Activated CD8-positive, alpha-beta memory T cell treated with anti-CD3 and anti-CD28 coated beads for 4 hours (primary cell): ENCODE measurements at regions not wholly inside any gene's neighbourhood (a gene's known extent, or its start where the extent isn't known, plus 50 kb on each side); places are given as distances from the start of the nearest gene placed in this dataset.
"Not testable (repeated sequence)": the region's sequence is repeated elsewhere in the genome, so short reads cannot be mapped to it uniquely, and the experiment has no call there.

Experiments used
- DNase-seq, 2 donors: peaks; one replicate each; pipeline ENCODE4 v3.0.0-alpha.2; 2020; ENCODE audit warnings: low read depth in 2 of 2

- no peak for DNase-seq
Measured at GRCh38 chr9:7342736-7343135, 456.8 kb downstream of the DMAC1 start.

GRCh38 chr9:7342229-7342628 lies 457.3 kb downstream of the DMAC1 start:
- DNase-seq: no peak

GRCh38 chr9:7341571-7341970 lies 458.0 kb downstream of the DMAC1 start:
- no peak for DNase-seq

DNA sequence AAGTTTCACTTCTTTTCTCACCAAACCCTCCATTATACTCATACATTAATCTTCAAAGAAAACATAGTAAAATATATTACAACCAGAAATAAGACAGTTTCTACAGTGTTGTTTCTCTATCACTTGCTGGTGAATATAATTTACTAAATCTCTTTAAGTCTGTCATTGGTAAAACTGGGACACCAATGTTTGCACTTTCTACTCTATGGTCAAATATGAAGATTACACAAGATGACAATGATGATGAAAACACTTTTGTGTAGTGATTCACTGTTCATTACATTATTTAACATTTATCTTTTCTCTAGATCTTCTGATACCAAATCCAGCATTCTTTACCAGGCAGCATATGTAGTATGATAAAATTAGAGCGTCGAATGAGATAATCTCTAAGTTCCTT lies 459.1 kb downstream of the DMAC1 start:
- no peak for DNase-seq

DNA sequence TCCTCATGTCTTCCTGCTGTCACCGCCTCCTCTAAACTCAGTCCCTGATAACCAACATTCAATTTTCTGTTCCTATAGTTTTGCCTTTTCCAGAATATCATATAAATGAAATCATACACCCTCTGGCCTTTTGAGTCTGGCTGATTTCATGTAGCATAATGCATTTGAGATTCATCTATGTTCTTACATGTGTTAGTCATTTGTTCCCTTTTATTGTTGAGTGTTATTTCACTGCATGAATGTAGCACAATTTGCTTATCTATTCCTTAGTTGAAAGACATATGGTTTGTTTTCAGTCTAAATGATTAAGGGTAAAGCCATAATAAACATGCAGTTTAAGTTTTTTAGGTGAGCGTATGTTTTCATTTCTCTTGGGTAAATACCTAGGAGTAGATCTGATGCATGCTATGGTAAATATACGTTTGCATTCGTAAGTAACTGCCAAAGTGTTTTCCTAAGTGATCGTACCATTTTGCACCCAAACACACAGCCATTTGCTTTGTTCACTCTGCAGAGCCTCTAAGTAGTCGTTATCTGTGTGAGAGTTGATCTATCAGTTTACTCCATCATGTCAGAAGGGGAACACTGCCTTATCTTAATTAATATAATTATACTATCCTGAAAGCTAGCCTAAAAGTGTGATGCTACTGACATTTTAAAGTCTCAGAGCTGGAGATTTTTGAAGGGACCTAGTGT lies 460.8 kb downstream of the DMAC1 start:
- no peak for DNase-seq

GRCh38 chr9:7336356-7337065 lies 463.1 kb downstream of the DMAC1 start:
- DNase-seq: no peak

DNA sequence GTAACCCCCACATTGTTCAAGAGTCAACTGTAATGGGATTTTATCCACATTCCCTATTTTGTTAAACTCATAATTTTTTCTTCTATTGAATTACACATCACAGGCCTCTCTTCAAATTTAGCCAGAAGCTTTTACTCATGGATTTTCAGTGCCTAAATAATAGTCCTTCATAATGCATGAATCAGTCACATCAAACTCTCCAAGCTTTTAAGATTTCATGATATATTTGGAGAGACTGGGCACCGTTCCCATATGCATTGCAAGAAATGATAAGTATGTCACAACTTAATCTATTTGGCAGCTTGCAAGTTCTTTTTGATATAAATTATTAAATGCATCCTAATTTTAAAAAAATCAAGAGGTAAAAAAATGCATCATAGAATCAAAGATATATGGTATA lies 465.9 kb downstream of the DMAC1 start:
- DNase-seq: no peak

- no peak for DNase-seq
Measured at GRCh38 chr9:7332780-7333179, 466.8 kb downstream of the DMAC1 start.

- no peak for DNase-seq
Measured at GRCh38 chr9:7328453-7328852, 471.1 kb downstream of the DMAC1 start.

- no peak for DNase-seq
Measured at GRCh38 chr9:7325995-7326394, 473.6 kb downstream of the DMAC1 start.

DNA sequence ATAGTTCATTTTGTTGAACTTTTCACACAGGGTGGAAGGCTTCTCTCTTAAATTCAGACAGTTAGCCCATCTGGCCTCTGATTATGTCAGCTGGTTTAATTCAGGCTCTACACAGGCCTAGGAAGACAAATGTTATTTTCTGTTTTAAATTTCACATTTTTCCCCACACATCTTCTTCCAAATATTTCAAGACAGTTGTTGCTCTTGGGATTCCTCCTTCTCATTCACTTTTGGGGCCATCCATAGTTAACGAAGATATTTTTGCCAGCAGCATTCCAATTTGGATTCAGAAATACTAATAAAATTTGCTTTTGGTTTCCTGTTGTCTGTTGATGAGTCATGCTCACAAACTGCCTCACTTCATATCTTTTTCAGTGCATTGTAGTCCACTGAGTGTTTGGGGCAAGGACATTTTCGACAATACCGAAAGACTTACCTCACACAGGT lies 475.4 kb downstream of the DMAC1 start:
- DNase-seq: no peak

DNA sequence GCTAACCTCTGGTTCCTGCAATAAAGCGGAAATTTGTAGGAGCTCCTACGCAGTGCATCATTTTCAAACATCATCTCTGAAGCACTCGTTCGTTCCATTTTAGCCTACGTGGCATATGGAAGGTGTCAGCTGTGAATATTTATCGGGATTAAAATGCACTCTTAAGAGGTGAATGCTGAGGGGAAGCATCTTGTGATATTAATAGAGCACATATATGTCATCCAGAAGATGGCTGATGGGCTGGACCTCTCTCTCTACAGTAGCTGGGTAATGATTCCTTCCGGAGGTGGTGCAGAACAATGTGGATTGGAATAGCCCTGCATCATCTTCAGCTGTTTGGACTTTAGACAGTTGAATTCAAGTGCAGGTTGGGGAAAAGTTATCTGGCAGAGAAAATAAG lies 478.7 kb downstream of the DMAC1 start:
- DNase-seq: no peak

DNA sequence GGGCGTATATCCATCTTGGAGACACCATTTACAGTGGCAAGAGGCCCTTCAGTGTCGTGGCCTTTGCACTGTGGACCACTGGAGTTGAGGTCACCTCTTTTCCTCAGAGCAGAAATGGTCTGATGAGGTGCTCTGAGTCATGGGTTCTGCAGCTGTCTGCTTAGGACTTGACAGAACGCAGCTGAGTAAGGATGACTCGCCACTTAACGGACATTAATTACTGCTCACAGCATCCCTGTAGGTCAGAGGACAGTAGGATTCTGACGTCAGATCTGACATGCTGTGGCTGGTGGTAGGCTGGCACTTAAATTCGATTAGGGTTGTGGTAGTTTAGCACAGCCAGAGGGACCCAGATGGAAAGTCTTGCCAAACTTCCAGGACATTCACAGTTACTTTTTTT lies 479.4 kb downstream of the DMAC1 start:
- DNase-seq: no peak

DNA sequence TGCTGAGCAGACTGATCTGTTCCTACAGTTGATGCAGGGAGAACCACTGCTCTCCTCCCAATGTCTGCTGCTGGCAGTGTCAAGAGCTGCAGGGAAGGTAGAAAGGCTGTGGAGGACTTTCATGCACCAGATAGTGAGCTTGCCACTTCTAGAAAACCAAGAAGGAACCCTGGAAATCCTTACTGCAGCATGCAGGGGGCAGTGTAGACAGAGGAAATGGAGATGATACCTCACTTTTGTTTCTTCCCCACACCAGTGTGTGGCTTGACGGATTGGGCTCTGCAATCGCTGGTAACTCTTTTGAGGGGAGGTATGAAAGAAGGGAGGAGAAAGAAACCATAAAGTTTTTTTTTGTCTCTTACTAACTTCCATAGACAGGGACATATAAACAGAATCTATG lies 480.7 kb downstream of the DMAC1 start:
- no peak for DNase-seq

GRCh38 chr9:7316967-7317366 lies 482.6 kb downstream of the DMAC1 start:
- no peak for DNase-seq

- DNase-seq: no peak
Measured at GRCh38 chr9:7316166-7316795, 483.3 kb downstream of the DMAC1 start.

DNA sequence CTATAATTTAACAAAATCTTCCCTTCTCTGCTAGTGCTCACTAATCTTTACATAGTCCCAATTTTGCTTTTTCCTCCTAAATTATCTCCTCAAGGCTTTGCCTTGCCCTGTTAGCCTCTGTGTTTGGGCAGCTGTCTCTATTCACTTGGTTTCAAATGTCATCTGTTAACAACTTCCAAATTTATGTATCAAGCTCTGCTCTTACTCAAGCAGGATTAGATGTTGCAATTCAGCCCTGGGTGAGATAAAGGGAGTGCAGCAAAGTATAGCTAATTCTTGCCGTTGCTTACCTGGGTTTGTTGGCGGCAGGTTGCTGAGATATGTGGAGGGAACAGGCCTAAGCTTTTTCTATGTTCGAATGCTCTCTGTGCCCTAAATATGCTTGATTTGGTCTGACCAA lies 483.8 kb downstream of the DMAC1 start:
- DNase-seq: no peak

DNA sequence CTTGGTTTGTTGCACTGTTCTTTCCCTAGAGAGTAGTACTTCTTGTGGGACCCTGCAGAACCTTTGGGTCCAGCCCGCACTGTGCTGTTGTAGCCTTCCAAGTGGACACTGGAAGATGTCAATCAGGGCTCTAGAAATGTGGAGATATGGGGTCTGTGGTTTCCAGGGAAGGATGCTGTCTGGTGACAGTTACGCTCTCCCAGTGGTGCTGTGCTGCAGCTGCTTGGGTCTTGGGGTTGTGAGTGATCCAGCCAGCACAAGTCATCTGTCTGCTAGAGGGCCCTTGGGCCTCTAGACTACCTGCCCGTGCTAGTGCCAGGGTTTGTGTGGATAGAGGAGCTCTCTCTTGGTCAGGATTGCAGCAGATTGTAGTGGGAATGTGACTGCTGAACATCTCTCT lies 484.5 kb downstream of the DMAC1 start:
- no peak for DNase-seq

DNA sequence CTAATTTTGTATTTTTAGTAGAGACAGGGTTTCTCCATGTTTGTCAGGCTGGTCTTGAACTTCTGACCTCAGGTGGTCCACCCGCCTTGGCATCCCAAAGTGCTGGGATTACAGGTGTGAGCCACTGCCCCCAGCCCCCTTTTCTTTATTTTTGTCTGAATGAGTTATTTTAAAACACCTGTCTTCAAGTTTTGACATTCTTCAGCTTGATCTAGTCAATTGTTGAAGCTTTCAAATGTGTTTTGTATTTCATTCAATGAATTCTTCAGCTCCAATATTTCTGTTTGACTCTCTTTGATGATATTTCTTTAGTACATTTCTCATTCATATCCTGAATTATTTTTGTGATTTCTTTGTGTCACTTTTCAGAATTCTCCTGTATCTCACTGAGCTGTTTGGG lies 486.2 kb downstream of the DMAC1 start:
- DNase-seq: no peak

DNA sequence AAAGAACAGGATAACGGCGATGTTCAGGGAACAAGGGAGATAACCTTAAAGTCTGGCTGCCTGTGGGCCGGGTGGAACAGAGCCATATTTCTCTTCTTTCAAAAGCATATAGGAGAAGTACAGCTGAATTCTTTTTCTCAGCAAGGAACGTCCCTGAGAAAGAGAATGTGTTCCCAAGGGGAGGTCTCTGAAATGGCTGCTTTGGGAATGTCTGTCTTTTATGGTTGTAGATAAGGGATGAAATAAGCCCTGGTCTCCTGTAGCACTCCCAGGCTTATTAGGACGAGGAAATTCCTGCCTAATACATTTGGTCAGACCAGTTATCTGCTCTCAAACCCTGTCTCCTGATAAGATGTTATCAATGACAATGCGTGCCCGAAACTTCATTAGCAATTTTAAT lies 490.5 kb downstream of the DMAC1 start:
- not testable (repeated sequence) for DNase-seq

- no peak for DNase-seq
Measured at GRCh38 chr9:7305677-7306076, 493.9 kb downstream of the DMAC1 start.

- DNase-seq: no peak
Measured at GRCh38 chr9:7304627-7304995, 495.0 kb downstream of the DMAC1 start.
